Fibroblast of skin of abdomen (primary cell): ENCODE measurements at regions not wholly inside any gene's neighbourhood (a gene's known extent, or its start where the extent isn't known, plus 50 kb on each side); places are given as distances from the start of the nearest gene placed in this dataset.

Experiments
- DNase-seq: peaks from one replicate; pipeline ENCODE4 v3.0.0-alpha.2; 2013

- no peak for DNase-seq
These were observed 871.4 kb upstream of the PRMT6 start for GRCh38 chr1:106185089-106185488.

- no peak for DNase-seq
These were observed 866.7 kb upstream of the PRMT6 start for GRCh38 chr1:106189780-106190179.

GRCh38 chr1:106194206-106194605 lies 862.3 kb upstream of the PRMT6 start:
- no peak for DNase-seq

GRCh38 chr1:106200711-106201110 lies 855.8 kb upstream of the PRMT6 start:
- DNase-seq, result no peak

GRCh38 chr1:106207185-106207584 lies 849.3 kb upstream of the PRMT6 start:
- DNase-seq, result no peak

GRCh38 chr1:106217765-106218164 lies 838.7 kb upstream of the PRMT6 start:
- no peak for DNase-seq

- peak; percentile 44 for DNase-seq
These were observed 834.1 kb upstream of the PRMT6 start for GRCh38 chr1:106222403-106222802.

GRCh38 chr1:106223213-106223612 lies 833.3 kb upstream of the PRMT6 start:
- no peak for DNase-seq

- peak; percentile 38 for DNase-seq
These were observed 832.0 kb upstream of the PRMT6 start for GRCh38 chr1:106224426-106224825.

- no peak for DNase-seq
These were observed 831.1 kb upstream of the PRMT6 start for GRCh38 chr1:106225403-106225802.

- DNase-seq, result no peak
These were observed 829.9 kb upstream of the PRMT6 start for GRCh38 chr1:106226550-106226949.

- DNase-seq, result no peak
These were observed 824.3 kb upstream of the PRMT6 start for GRCh38 chr1:106232128-106232527.

- peak; percentile 60 for DNase-seq
These were observed 823.0 kb upstream of the PRMT6 start for GRCh38 chr1:106233511-106233910.

GRCh38 chr1:106249365-106249764 lies 807.1 kb upstream of the PRMT6 start:
- DNase-seq, result no peak

- no peak for DNase-seq
These were observed 806.7 kb upstream of the PRMT6 start for GRCh38 chr1:106249810-106250209.

- peak; percentile 37 for DNase-seq
These were observed 801.7 kb upstream of the PRMT6 start for GRCh38 chr1:106254748-106255147.

- peak; percentile 21 for DNase-seq
These were observed 789.7 kb upstream of the PRMT6 start for GRCh38 chr1:106266786-106267185.

- DNase-seq, result peak; percentile 34
These were observed 788.4 kb upstream of the PRMT6 start for GRCh38 chr1:106268070-106268469.

GRCh38 chr1:106276871-106277270 lies 779.6 kb upstream of the PRMT6 start:
- DNase-seq, result peak; percentile 67

GRCh38 chr1:106277786-106278185 lies 778.7 kb upstream of the PRMT6 start:
- DNase-seq, result no peak

GRCh38 chr1:106278716-106279115 lies 777.8 kb upstream of the PRMT6 start:
- peak; percentile 89 for DNase-seq

GRCh38 chr1:106289265-106289928 lies 767.1 kb upstream of the PRMT6 start:
- no peak for DNase-seq

GRCh38 chr1:106290805-106291501 lies 765.5 kb upstream of the PRMT6 start:
- DNase-seq, result no peak

GRCh38 chr1:106292130-106292529 lies 764.3 kb upstream of the PRMT6 start:
- DNase-seq, result no peak
